ENCODE measurements at regions not wholly inside any gene's neighbourhood (a gene's known extent, or its start where the extent isn't known, plus 50 kb on each side); places are given as distances from the start of the nearest gene placed in this dataset.

DNA sequence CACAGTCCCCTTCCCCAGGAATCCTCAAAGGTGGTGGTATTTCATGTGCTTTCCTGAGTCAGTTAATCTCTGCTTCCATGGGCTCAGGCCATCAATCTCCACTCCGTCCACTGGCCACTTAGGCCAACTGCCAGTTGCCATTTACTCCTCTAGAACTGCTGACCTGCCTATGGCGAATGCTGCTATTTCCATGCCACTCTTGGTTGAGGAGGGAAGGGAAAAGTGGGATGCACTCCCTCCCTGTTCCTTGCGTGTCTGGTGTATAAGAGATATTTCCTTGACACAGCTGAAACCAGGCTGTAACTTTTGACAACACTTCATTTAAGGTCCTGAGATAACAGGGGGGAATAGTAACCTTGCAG, 261.5 kb downstream of the MREG start:
- ChIA-PET POLR2A (no interaction called here), CTCF (no interaction called here)
- no peak for TF ChIP-seq LEF1 (IDR thresholded peaks at IDR 0.05; ENCODE audit: borderline replicate concordance)
- TF ChIP-seq TARDBP (IDR thresholded peaks at IDR 0.05): no peak
- TF ChIP-seq FOXK2 (IDR thresholded peaks at IDR 0.05): no peak
- TF ChIP-seq FOXM1 (IDR thresholded peaks at IDR 0.05; ENCODE audit: borderline replicate concordance): no peak
- no peak for TF ChIP-seq SP1 (IDR thresholded peaks at IDR 0.05)
- no peak for TF ChIP-seq L3MBTL2 (conservative IDR thresholded peaks at IDR 0.05)
- TF ChIP-seq, protein P1, sequence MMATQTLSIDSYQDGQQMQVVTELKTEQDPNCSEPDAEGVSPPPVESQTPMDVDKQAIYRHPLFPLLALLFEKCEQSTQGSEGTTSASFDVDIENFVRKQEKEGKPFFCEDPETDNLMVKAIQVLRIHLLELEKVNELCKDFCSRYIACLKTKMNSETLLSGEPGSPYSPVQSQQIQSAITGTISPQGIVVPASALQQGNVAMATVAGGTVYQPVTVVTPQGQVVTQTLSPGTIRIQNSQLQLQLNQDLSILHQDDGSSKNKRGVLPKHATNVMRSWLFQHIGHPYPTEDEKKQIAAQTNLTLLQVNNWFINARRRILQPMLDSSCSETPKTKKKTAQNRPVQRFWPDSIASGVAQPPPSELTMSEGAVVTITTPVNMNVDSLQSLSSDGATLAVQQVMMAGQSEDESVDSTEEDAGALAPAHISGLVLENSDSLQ (IDR thresholded peaks at IDR 0.05): no peak
- TF ChIP-seq BHLHE40 (IDR thresholded peaks at IDR 0.05; ENCODE audit: borderline replicate concordance): no peak
- TF ChIP-seq ZNF384 (IDR thresholded peaks at IDR 0.05): no peak
- no peak for TF ChIP-seq SUZ12 (IDR thresholded peaks at IDR 0.05)
- no peak for TF ChIP-seq NFRKB (IDR thresholded peaks at IDR 0.05)
- TF ChIP-seq HDGF (IDR thresholded peaks at IDR 0.05; ENCODE audit: borderline replicate concordance): no peak
- TF ChIP-seq FOXA1 (IDR thresholded peaks at IDR 0.05): no peak
- no peak for TF ChIP-seq CTBP1 (IDR thresholded peaks at IDR 0.05; ENCODE audit: borderline replicate concordance)
- no peak for TF ChIP-seq ELF4 (IDR thresholded peaks at IDR 0.05)
- no peak for TF ChIP-seq ARNT (IDR thresholded peaks at IDR 0.05)
- no peak for DNase-seq (ENCODE audit: extremely low spot score)

GRCh38 chr2:215751200-215751910, 262.0 kb downstream of the MREG start:
- ChIA-PET CTCF (no interaction called here), POLR2A (no interaction called here)
- no peak for TF ChIP-seq SP1 (IDR thresholded peaks at IDR 0.05)
- no peak for TF ChIP-seq ELF4 (IDR thresholded peaks at IDR 0.05)
- TF ChIP-seq FOXA1 (IDR thresholded peaks at IDR 0.05): no peak
- no peak for TF ChIP-seq ZNF384 (IDR thresholded peaks at IDR 0.05)
- TF ChIP-seq FOXM1 (IDR thresholded peaks at IDR 0.05; ENCODE audit: borderline replicate concordance): no peak
- no peak for TF ChIP-seq BHLHE40 (IDR thresholded peaks at IDR 0.05; ENCODE audit: borderline replicate concordance)
- DNase-seq (ENCODE audit: extremely low spot score): no peak

- POLR2A ChIA-PET: no interaction called here
- CTCF ChIA-PET: no interaction called here
- DNase-seq (ENCODE audit: extremely low spot score): no peak
- TF ChIP-seq CTBP1 (IDR thresholded peaks at IDR 0.05; ENCODE audit: borderline replicate concordance): no peak
Observed at GRCh38 chr2:215750763-215751162, 262.6 kb downstream of the MREG start.

GRCh38 chr2:215749092-215749957, 264.0 kb downstream of the MREG start:
- POLR2A ChIA-PET: no interaction called here
- no peak for DNase-seq (ENCODE audit: extremely low spot score)
- CTCF ChIA-PET: no interaction called here
- TF ChIP-seq SUZ12 (IDR thresholded peaks at IDR 0.05): no peak
- no peak for TF ChIP-seq TARDBP (IDR thresholded peaks at IDR 0.05)
- TF ChIP-seq LEF1 (IDR thresholded peaks at IDR 0.05; ENCODE audit: borderline replicate concordance): no peak
- TF ChIP-seq ZNF384 (IDR thresholded peaks at IDR 0.05): no peak
- TF ChIP-seq ELF4 (IDR thresholded peaks at IDR 0.05): no peak
- no peak for TF ChIP-seq FOXA1 (IDR thresholded peaks at IDR 0.05)
- no peak for TF ChIP-seq FOXM1 (IDR thresholded peaks at IDR 0.05; ENCODE audit: borderline replicate concordance)
- TF ChIP-seq NFRKB (IDR thresholded peaks at IDR 0.05): no peak
- no peak for TF ChIP-seq FOXK2 (IDR thresholded peaks at IDR 0.05)

- no peak for DNase-seq (ENCODE audit: extremely low spot score)
- TF ChIP-seq ELF4 (IDR thresholded peaks at IDR 0.05): no peak
- TF ChIP-seq BHLHE40 (IDR thresholded peaks at IDR 0.05; ENCODE audit: borderline replicate concordance): no peak
- TF ChIP-seq L3MBTL2 (conservative IDR thresholded peaks at IDR 0.05): no peak
- TF ChIP-seq FOXA1 (IDR thresholded peaks at IDR 0.05): no peak
- TF ChIP-seq LEF1 (IDR thresholded peaks at IDR 0.05; ENCODE audit: borderline replicate concordance): no peak
- no peak for TF ChIP-seq TARDBP (IDR thresholded peaks at IDR 0.05)
- no peak for TF ChIP-seq FOXM1 (IDR thresholded peaks at IDR 0.05; ENCODE audit: borderline replicate concordance)
- TF ChIP-seq ARNT (IDR thresholded peaks at IDR 0.05): no peak
- no peak for TF ChIP-seq NFRKB (IDR thresholded peaks at IDR 0.05)
- TF ChIP-seq FOXK2 (IDR thresholded peaks at IDR 0.05): no peak
- no peak for TF ChIP-seq ZNF384 (IDR thresholded peaks at IDR 0.05)
- TF ChIP-seq SP1 (IDR thresholded peaks at IDR 0.05): no peak
- no peak for TF ChIP-seq HDGF (IDR thresholded peaks at IDR 0.05; ENCODE audit: borderline replicate concordance)
- TF ChIP-seq SUZ12 (IDR thresholded peaks at IDR 0.05): no peak
- TF ChIP-seq, protein P1 (IDR thresholded peaks at IDR 0.05): no peak
- POLR2A ChIA-PET: interaction anchor here (0.6 kb wide), 1 partner anchor 61 kb away, joined by 3 read pairs; no protein-coding TSS in a partner anchor
- CTCF ChIA-PET: interaction anchor here (0.9 kb wide), 1 partner anchor 11 kb away, joined by 4 read pairs; no protein-coding TSS in a partner anchor
Observed at GRCh38 chr2:215748446-215748845, 264.9 kb downstream of the MREG start.

DNA sequence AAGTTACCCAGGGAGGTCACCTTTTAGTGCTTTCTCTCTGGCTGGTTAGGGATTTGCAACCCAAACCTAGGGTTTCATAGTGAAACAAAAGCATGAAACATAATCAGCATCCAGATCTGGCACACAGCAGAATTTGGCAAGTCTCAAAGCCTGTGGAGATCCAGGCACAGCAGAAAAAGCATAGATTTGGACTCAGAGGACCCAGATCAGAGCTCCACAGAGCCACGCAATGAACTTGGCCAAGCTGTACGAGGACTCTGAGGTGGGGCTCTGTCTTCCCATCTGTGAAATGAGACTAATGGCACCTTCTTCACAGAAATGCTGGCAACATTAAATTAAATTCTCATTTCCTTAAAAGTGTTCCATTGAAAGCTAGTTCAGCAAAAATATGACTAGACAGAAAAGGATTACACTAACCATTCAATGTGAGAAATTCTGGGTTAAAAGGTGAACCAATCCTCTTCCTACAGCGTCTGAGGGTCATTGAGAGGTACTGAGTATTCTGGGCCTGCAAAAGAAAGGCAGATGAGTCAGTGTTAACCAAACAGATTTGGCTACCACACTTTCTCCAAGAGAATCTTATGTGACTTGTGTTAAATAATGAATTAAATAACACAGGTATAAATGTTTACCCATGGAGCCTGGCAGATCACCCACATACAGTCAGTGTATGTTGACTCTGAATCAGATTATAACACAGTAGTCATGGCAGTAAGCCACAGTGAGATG, 266.3 kb downstream of the MREG start:
- ChIA-PET POLR2A (no interaction called here), CTCF (interaction anchor here (0.6 kb wide), 1 partner anchor 286 kb away, joined by 3 read pairs; no protein-coding TSS in a partner anchor)
- TF ChIP-seq FOXA1 (IDR thresholded peaks at IDR 0.05): no peak
- TF ChIP-seq HDGF (IDR thresholded peaks at IDR 0.05; ENCODE audit: borderline replicate concordance): no peak
- DNase-seq (ENCODE audit: extremely low spot score): no peak

Data from HEK293T (cell line).